ENCODE measurements at regions not wholly inside any gene's neighbourhood (a gene's known extent, or its start where the extent isn't known, plus 50 kb on each side); places are given as distances from the start of the nearest gene placed in this dataset.

DNA sequence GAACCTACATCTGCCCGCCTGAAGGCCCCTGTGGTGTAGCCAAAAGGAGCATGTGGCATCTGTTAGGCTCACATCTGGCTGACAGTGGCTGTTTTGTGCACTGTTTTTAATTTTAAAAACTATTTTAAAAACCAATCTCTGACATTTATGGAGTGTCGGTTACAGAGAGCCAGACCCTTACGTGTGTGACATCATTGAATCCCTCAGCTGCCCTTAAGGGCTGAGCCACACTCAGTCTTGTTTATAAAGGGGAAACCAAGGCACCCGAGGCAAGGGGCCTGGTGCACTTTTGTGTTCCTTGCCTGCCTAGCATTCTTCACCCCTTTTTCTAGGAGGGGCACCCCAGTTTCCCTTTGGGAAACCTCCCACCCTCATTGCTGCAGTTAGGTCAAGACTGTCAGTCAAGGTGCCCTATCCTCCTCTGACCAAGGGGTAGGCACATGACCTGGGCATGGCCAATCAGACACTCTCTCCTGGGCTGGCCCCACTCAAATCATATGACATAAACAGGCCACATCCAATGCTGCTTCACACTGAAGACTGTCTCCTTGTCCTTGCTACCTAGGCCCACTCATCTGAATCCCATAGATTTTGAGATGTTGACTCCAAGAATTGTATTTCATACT lies 105.3 kb downstream of the LSM3 start:
- Histone ChIP-seq H3K4me3 (no peak overlapping the region), H3K4me1 (peaks cover 3% of the 10 kb centered on the region), H3K27ac (replicated peaks) (no peak overlapping the region), H3K9me3 (replicated peaks) (no peaks in the 10 kb centered on the region), H3K36me3 (no peaks in the 10 kb centered on the region), H3K27me3 (ENCODE audit: low read depth) (peaks cover 81% of the 10 kb centered on the region)
- no peak for DNase-seq
- TF ChIP-seq, protein P1, sequence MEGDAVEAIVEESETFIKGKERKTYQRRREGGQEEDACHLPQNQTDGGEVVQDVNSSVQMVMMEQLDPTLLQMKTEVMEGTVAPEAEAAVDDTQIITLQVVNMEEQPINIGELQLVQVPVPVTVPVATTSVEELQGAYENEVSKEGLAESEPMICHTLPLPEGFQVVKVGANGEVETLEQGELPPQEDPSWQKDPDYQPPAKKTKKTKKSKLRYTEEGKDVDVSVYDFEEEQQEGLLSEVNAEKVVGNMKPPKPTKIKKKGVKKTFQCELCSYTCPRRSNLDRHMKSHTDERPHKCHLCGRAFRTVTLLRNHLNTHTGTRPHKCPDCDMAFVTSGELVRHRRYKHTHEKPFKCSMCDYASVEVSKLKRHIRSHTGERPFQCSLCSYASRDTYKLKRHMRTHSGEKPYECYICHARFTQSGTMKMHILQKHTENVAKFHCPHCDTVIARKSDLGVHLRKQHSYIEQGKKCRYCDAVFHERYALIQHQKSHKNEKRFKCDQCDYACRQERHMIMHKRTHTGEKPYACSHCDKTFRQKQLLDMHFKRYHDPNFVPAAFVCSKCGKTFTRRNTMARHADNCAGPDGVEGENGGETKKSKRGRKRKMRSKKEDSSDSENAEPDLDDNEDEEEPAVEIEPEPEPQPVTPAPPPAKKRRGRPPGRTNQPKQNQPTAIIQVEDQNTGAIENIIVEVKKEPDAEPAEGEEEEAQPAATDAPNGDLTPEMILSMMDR (IDR thresholded peaks at IDR 0.05; ENCODE audit: borderline replicate concordance) = no peak
- intact Hi-C loops (cut with micrococcal nuclease) = no loop called here

DNA sequence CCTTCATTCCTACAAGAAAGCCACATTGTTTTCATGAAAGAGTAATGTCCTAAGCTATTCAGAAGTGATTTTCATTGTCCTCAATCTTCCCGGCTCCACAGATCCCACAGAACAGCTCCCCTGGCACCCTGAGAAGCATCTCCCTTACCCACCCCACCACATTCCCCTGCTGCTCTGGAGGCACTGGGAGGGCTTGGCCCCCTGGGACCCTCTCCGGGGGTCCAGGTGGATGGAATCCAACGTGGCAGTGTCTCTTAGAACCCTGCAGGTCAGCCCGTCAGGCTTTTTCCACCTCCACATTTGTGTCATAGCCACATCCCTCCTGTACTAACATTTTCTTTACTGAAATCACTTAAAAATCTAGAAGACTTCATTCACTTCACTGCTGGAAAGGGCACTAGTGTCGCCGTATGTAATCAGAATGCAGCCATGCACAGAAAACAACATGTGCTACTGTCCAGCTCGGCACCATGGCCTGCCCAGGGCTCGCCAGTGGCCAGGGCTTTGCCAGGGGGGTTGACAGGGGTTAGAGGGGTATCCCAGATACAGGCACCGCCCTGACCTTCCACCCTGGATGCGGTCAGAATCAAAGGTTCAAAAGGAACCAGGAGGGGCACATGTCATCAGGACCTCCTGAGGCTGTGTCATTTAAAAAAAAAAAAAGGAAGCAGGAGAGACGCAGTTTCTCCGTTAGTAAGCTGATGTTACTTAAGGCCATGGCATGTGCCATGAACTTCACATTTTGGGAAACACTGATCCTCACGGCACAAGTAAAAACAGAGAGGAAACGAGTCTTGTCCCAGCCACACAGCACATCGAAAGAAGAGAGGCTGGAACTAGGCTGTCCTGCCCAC lies 106.3 kb downstream of the LSM3 start:
- DNase-seq = no peak
- Histone ChIP-seq H3K9me3 (replicated peaks) (no peaks in the 10 kb centered on the region), H3K27me3 (ENCODE audit: low read depth) (peaks cover 74% of the 10 kb centered on the region), H3K27ac (replicated peaks) (no peak overlapping the region), H3K4me3 (no peak overlapping the region), H3K36me3 (no peaks in the 10 kb centered on the region), H3K4me1 (peaks cover 9% of the 10 kb centered on the region)
- intact Hi-C loops (cut with micrococcal nuclease) = no loop called here
- TF ChIP-seq, protein P1 (IDR thresholded peaks at IDR 0.05; ENCODE audit: borderline replicate concordance) = no peak

DNA sequence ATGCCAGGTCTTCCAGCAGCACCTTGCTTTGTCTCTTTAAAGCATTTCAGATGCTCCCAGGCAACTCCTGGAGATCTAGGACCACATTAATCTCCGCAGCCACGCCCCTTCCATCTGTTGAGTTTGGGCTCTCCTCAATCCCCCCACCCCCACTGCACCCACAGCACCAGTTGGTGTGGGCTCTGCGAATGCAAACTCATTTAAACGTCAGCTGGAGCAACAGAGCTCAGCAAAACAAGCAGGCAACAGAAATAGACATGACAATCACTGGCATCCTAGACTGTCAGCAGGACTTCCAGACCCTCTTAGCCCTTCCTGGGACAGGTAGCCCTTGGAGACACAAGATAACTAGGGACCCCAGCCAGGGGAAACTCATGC lies 106.9 kb downstream of the LSM3 start:
- peaks cover 9% of the 10 kb centered on the region for H3K4me1 ChIP-seq
- H3K27me3 ChIP-seq (ENCODE audit: low read depth) = peaks cover 76% of the 10 kb centered on the region
- intact Hi-C loops (cut with micrococcal nuclease) = no loop called here
- H3K9me3 ChIP-seq (replicated peaks) = no peaks in the 10 kb centered on the region
- no peak for DNase-seq
- no peak overlapping the region for H3K4me3 ChIP-seq
- TF ChIP-seq, protein P1 (IDR thresholded peaks at IDR 0.05; ENCODE audit: borderline replicate concordance) = no peak
- no peaks in the 10 kb centered on the region for H3K36me3 ChIP-seq
- no peak overlapping the region for H3K27ac ChIP-seq (replicated peaks)

DNA sequence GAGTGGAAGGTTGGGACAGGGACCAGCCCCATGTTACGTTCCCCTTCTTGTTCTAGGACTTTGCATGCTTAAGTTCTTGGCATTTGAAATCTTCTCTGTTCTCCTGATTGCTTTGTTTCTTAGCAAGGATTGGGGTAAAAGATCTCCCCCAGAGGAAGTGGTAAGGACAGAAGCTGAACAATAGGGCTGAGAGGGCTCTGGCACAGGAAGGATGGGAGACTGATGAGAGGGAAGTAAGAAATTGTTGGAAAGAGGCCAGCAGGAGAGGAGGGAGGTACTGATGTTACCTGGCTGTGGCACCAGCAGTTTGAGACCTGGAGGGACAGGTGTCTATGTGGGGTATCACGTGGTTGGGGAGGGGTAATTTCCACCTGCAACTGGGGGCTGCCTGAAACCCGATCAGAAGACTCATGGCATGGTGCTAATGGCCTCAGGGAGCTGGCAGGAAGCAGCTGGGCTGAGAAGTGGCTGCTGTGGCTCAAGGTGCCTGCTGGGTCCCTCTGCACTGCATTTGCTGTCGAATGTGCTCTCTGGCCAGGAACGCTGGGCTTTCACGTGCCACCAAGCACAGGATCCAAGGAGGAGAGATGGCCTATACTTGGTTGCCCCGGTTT lies 108.4 kb downstream of the LSM3 start:
- intact Hi-C loops (cut with micrococcal nuclease) = no loop called here
- Histone ChIP-seq H3K4me3 (no peak overlapping the region), H3K4me1 (peaks cover 9% of the 10 kb centered on the region), H3K27me3 (ENCODE audit: low read depth) (peaks cover 76% of the 10 kb centered on the region), H3K36me3 (no peaks in the 10 kb centered on the region), H3K27ac (replicated peaks) (no peak overlapping the region), H3K9me3 (replicated peaks) (no peaks in the 10 kb centered on the region)
- TF ChIP-seq, protein P1 (IDR thresholded peaks at IDR 0.05; ENCODE audit: borderline replicate concordance) = no peak
- DNase-seq = no peak

GRCh38 chr3:14288177-14288788 lies 109.7 kb downstream of the LSM3 start:
- Histone ChIP-seq H3K4me3 (no peak overlapping the region), H3K36me3 (no peaks in the 10 kb centered on the region), H3K27ac (replicated peaks) (no peak overlapping the region), H3K27me3 (ENCODE audit: low read depth) (peaks cover 76% of the 10 kb centered on the region), H3K9me3 (replicated peaks) (no peaks in the 10 kb centered on the region), H3K4me1 (peaks cover 9% of the 10 kb centered on the region)
- intact Hi-C loops (cut with micrococcal nuclease) = no loop called here
- no peak for DNase-seq
- TF ChIP-seq, protein P1 (IDR thresholded peaks at IDR 0.05; ENCODE audit: borderline replicate concordance) = no peak
